Caco-2 (cell line): ENCODE measurements at regions not wholly inside any gene's neighbourhood (a gene's known extent, or its start where the extent isn't known, plus 50 kb on each side); places are given as distances from the start of the nearest gene placed in this dataset.

Source experiments
- BruUV-seq: library from RNA; stranded (reverse); fragments of 400-500 nt; replicated peaks from 2 replicates; lab custom pipeline; 2021; lab: Mats Ljungman, UMichigan
- CTCF ChIA-PET: fragments of 300-600 bp; sonication (Branson Sonifier 250); formaldehyde crosslinking; loops from one replicate; lab custom pipeline; 2022; ENCODE audit warnings: antibody characterized with exemption; lab: Charles Lee
- POLR2A ChIA-PET: fragments of 300-600 bp; sonication (Branson Sonifier 250); formaldehyde crosslinking; loops from one replicate; lab custom pipeline; 2022; ENCODE audit warnings: antibody characterized with exemption; lab: Charles Lee
- DNase-seq, 2 experiments: peaks; one replicate each; pipeline versions ENCODE4 v3.0.0 to v3.0.0-alpha.2; 2020 to 2022
- H3K27me3 ChIP-seq: replicated peaks from 2 replicates; pipeline ENCODE4 v1.6.0; 2011; ENCODE audit warnings: low read length; ENCODE audit not compliant: control insufficient read depth, insufficient read depth
- H3K36me3 ChIP-seq: 2 replicates; pipeline ENCODE4 v1.5.1; 2011; ENCODE audit warnings: low read length; ENCODE audit not compliant: control insufficient read depth, insufficient read depth
- H3K4me1 ChIP-seq: fragments of 250-450 bp; sonication (Bioruptor Pico); 2 replicates; pipeline ENCODE4 v1.5.1; 2020; ENCODE audit warnings: mild to moderate bottlenecking
- H3K4me3 ChIP-seq: 2 replicates; pipeline ENCODE4 v1.5.1; 2011; ENCODE audit warnings: low read depth, mild to moderate bottlenecking, control low read depth, low read length
- H3K9me3 ChIP-seq: fragments of 250-450 bp; sonication (Bioruptor Pico); 2 replicates; pipeline ENCODE4 v1.5.1; 2020; ENCODE audit warnings: mild to moderate bottlenecking, moderate library complexity
- H3K27ac Mint-ChIP-seq: one replicate; pipeline ENCODE4 v1.8.0; 2022; ENCODE audit warnings: mixed read lengths; ENCODE audit not compliant: unreplicated experiment
- H3K27me3 Mint-ChIP-seq: one replicate; pipeline ENCODE4 v1.8.0; 2022; ENCODE audit warnings: mixed read lengths; ENCODE audit not compliant: insufficient read depth, unreplicated experiment
- H3K36me3 Mint-ChIP-seq: one replicate; pipeline ENCODE4 v1.8.0; 2022; ENCODE audit warnings: mild to moderate bottlenecking, mixed read lengths; ENCODE audit not compliant: insufficient read depth, unreplicated experiment
- H3K4me1 Mint-ChIP-seq: one replicate; pipeline ENCODE4 v1.8.0; 2022; ENCODE audit warnings: low read depth, mixed read lengths; ENCODE audit not compliant: unreplicated experiment
- H3K4me3 Mint-ChIP-seq: one replicate; pipeline ENCODE4 v1.8.0; 2022; ENCODE audit warnings: mild to moderate bottlenecking, moderate library complexity, mixed read lengths; ENCODE audit not compliant: unreplicated experiment
- H3K9me3 Mint-ChIP-seq: one replicate; pipeline ENCODE4 v1.8.0; 2022; ENCODE audit warnings: mixed read lengths; ENCODE audit not compliant: unreplicated experiment
- CTCF ChIP-seq, 2 experiments: fragments of 200-600 bp in 1 of 2; IDR thresholded peaks; 1 replicate in 1 of 2; 2 replicates in 1 of 2; pipeline versions ENCODE4 v1.5.1 to v1.8.0; 2011 to 2022; ENCODE audit warnings: antibody characterized with exemption in 1 of 2, control low read depth in 1 of 2, inconsistent platforms in 1 of 2, low read depth in 1 of 2, low read length in 1 of 2, mild to moderate bottlenecking in 1 of 2, moderate library complexity in 1 of 2; ENCODE audit not compliant: insufficient read depth in 1 of 2, severe bottlenecking in 1 of 2, unreplicated experiment in 1 of 2
- intact Hi-C: fragments of 100-400 bp; cut with micrococcal nuclease; formaldehyde crosslinking; loops from one replicate; pipeline ENCODE4 v1.10.0; 2022; ENCODE audit not compliant: unreplicated experiment

DNA sequence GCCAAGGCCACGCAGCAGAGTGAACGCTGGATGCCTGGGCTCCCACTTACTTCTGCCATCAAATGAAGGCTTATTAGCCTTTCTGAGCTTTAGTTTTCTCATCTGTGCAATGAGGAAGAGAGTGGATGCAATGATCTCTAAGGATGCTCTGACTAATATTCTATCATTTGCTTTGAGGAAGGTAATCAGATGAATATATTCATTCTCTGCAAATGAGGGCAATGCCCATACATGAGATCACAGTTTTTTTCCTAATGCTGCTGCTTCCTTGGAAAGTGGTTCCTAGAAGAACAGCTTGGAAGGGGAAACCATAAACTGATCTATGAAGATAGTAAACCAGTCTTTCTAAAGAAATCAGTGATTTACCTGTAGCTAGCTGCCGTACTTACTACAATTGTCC lies 152.4 kb downstream of the NSG2 start:
- H3K27ac Mint-ChIP-seq = no peak overlapping the region
- POLR2A ChIA-PET = no interaction called here
- H3K4me1 ChIP-seq = no peaks in the 10 kb centered on the region
- H3K36me3 Mint-ChIP-seq = no peaks in the 10 kb centered on the region
- no TSS peak for BruUV-seq
- intact Hi-C loops = no loop called here
- no peak overlapping the region for H3K4me3 Mint-ChIP-seq
- no peaks in the 10 kb centered on the region for H3K27me3 ChIP-seq
- no peaks in the 10 kb centered on the region for H3K9me3 ChIP-seq
- H3K9me3 Mint-ChIP-seq = no peaks in the 10 kb centered on the region
- peaks cover 10% of the 10 kb centered on the region for H3K27me3 Mint-ChIP-seq
- no peaks in the 10 kb centered on the region for H3K36me3 ChIP-seq
- TF ChIP-seq CTCF (IDR thresholded peaks at IDR 0.05; ENCODE audit: insufficient read depth in 1 of 2, low read depth in 1 of 2, low read length in 1 of 2, severe bottlenecking in 1 of 2, unreplicated experiment in 1 of 2) = no peak
- H3K4me3 ChIP-seq = no peak overlapping the region
- no peaks in the 10 kb centered on the region for H3K4me1 Mint-ChIP-seq
- CTCF ChIA-PET = no interaction called here
- no peak for DNase-seq

DNA sequence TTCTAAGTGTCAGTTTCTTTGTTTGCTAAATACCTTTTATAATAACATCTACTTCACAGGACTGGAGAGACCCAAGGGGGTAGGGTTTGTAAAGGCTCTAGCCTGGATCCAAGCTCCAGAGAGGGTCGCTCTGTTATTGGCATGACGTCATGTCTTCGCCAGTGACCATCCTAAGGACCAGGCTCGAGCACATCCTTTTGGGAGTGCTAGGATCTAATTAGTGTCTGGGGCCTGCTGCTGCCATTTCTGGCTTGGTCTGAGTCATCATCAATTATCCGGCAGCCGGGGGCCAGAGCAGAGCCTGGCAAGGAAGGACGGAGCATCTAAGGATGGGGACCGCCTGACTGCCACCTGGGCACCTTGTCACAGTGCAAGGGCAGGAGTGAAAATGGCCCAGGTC lies 153.0 kb downstream of the NSG2 start:
- Histone ChIP-seq H3K9me3 (no peaks in the 10 kb centered on the region), H3K36me3 (no peaks in the 10 kb centered on the region), H3K27me3 (no peaks in the 10 kb centered on the region), H3K4me3 (no peak overlapping the region), H3K4me1 (no peaks in the 10 kb centered on the region)
- DNase-seq = no peak
- TF ChIP-seq CTCF (IDR thresholded peaks at IDR 0.05; ENCODE audit: insufficient read depth in 1 of 2, low read depth in 1 of 2, low read length in 1 of 2, severe bottlenecking in 1 of 2, unreplicated experiment in 1 of 2) = no peak
- Mint-ChIP-seq H3K9me3 (no peaks in the 10 kb centered on the region), H3K4me3 (no peak overlapping the region), H3K27me3 (peaks cover 8% of the 10 kb centered on the region), H3K4me1 (no peaks in the 10 kb centered on the region), H3K36me3 (no peaks in the 10 kb centered on the region), H3K27ac (no peak overlapping the region)
- intact Hi-C loops = no loop called here
- no TSS peak for BruUV-seq
- ChIA-PET POLR2A (no interaction called here), CTCF (no interaction called here)

DNA sequence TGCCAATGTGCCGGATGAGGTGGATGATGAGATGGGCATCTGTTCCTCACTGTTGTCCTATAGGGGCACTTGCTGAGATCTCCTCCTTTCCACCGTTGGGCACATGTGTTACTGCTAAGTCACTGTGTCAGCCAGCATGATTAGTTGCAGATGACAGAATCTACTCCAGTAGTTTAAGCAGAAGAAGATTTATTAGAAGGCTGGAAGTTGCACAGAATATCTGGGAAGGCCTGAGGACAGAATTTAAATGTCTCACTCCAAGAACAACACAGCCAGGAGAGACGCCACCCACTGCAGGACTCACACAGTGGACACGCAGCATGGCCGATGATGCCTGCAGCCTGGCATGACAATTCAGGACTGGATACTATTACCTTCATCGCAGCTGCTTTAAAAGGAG lies 157.5 kb downstream of the NSG2 start:
- DNase-seq = no peak
- ChIA-PET CTCF (no interaction called here), POLR2A (no interaction called here)
- Mint-ChIP-seq H3K36me3 (no peaks in the 10 kb centered on the region), H3K4me3 (no peak overlapping the region), H3K27me3 (peaks cover 14% of the 10 kb centered on the region), H3K27ac (no peak overlapping the region), H3K4me1 (no peaks in the 10 kb centered on the region), H3K9me3 (no peaks in the 10 kb centered on the region)
- Histone ChIP-seq H3K4me3 (no peak overlapping the region), H3K9me3 (no peaks in the 10 kb centered on the region), H3K36me3 (no peaks in the 10 kb centered on the region), H3K27me3 (no peaks in the 10 kb centered on the region), H3K4me1 (peaks cover 5% of the 10 kb centered on the region; the same call in 1 of the 2 replicates)
- no TSS peak for BruUV-seq
- TF ChIP-seq CTCF (IDR thresholded peaks at IDR 0.05; ENCODE audit: insufficient read depth in 1 of 2, low read depth in 1 of 2, low read length in 1 of 2, severe bottlenecking in 1 of 2, unreplicated experiment in 1 of 2) = no peak
- intact Hi-C loops = no loop called here
